Activated CD8-positive, alpha-beta memory T cell treated with anti-CD3 and anti-CD28 coated beads, Interleukin-2, amount 50 U/mL, for 24 hours (primary cell): ENCODE measurements at regions not wholly inside any gene's neighbourhood (a gene's known extent, or its start where the extent isn't known, plus 50 kb on each side); places are given as distances from the start of the nearest gene placed in this dataset.

Source experiments
- DNase-seq: peaks from one replicate; pipeline ENCODE4 v3.0.0-alpha.2; 2020; ENCODE audit errors: extremely low read depth

- no peak for DNase-seq
These were observed 464.9 kb upstream of the RBMS3 start for GRCh38 chr3:28816017-28816416.

- DNase-seq: no peak
These were observed 456.6 kb upstream of the RBMS3 start for GRCh38 chr3:28824316-28824715.

GRCh38 chr3:28826840-28827239 is 454.0 kb upstream of the RBMS3 start:
- no peak for DNase-seq

GRCh38 chr3:28835249-28835648 is 445.6 kb upstream of the RBMS3 start:
- DNase-seq: no peak

GRCh38 chr3:28835751-28836150 is 445.1 kb upstream of the RBMS3 start:
- no peak for DNase-seq

GRCh38 chr3:28836199-28836598 is 444.7 kb upstream of the RBMS3 start:
- no peak for DNase-seq

GRCh38 chr3:28840976-28841376 is 439.9 kb upstream of the RBMS3 start:
- DNase-seq: peak; percentile 2

- DNase-seq: no peak
These were observed 439.4 kb upstream of the RBMS3 start for GRCh38 chr3:28841441-28841840.

GRCh38 chr3:28844298-28845005 is 436.4 kb upstream of the RBMS3 start:
- DNase-seq: no peak

GRCh38 chr3:28845006-28845324 is 435.9 kb upstream of the RBMS3 start:
- no peak for DNase-seq

- DNase-seq: no peak
These were observed 433.8 kb upstream of the RBMS3 start for GRCh38 chr3:28846971-28847478.

- no peak for DNase-seq
These were observed 433.1 kb upstream of the RBMS3 start for GRCh38 chr3:28847736-28848135.

- DNase-seq: no peak
These were observed 430.7 kb upstream of the RBMS3 start for GRCh38 chr3:28850186-28850585.

GRCh38 chr3:28853830-28854229 is 427.0 kb upstream of the RBMS3 start:
- DNase-seq: no peak

GRCh38 chr3:28856796-28857195 is 424.1 kb upstream of the RBMS3 start:
- DNase-seq: no peak

- no peak for DNase-seq
These were observed 421.0 kb upstream of the RBMS3 start for GRCh38 chr3:28859897-28860296.

- DNase-seq: no peak
These were observed 420.6 kb upstream of the RBMS3 start for GRCh38 chr3:28860307-28860706.

GRCh38 chr3:28863186-28863585 is 417.7 kb upstream of the RBMS3 start:
- no peak for DNase-seq

GRCh38 chr3:28867836-28868235 is 413.0 kb upstream of the RBMS3 start:
- DNase-seq: no peak

GRCh38 chr3:28868897-28869296 is 412.0 kb upstream of the RBMS3 start:
- no peak for DNase-seq

GRCh38 chr3:28877912-28878311 is 403.0 kb upstream of the RBMS3 start:
- DNase-seq: no peak

- DNase-seq: no peak
These were observed 390.5 kb upstream of the RBMS3 start for GRCh38 chr3:28890373-28890772.

GRCh38 chr3:28891485-28891884 is 389.4 kb upstream of the RBMS3 start:
- DNase-seq: no peak

GRCh38 chr3:28900301-28900700 is 380.6 kb upstream of the RBMS3 start:
- DNase-seq: no peak
